ENCODE measurements at regions not wholly inside any gene's neighbourhood (a gene's known extent, or its start where the extent isn't known, plus 50 kb on each side); places are given as distances from the start of the nearest gene placed in this dataset.

DNA sequence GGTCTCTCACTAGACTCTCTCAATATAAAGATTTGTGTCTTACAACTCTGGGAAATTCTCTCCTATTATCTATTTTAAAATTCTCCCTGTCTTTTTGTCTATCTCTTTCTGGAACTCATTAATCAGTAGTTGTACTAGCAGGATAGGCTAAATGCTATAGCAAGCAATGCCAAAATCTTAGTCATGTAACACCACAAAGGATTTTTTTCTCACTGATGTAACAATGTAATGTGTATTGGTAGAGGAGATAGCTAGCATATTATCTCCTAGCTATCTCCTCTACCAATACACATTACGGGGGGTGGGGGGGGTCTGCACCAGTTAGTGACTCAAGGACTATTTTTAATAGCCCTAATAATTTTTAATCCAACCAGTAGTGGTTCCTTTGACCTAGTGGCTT lies 225.4 kb downstream of the KLHL28 start:
- TF ChIP-seq, protein P1, sequence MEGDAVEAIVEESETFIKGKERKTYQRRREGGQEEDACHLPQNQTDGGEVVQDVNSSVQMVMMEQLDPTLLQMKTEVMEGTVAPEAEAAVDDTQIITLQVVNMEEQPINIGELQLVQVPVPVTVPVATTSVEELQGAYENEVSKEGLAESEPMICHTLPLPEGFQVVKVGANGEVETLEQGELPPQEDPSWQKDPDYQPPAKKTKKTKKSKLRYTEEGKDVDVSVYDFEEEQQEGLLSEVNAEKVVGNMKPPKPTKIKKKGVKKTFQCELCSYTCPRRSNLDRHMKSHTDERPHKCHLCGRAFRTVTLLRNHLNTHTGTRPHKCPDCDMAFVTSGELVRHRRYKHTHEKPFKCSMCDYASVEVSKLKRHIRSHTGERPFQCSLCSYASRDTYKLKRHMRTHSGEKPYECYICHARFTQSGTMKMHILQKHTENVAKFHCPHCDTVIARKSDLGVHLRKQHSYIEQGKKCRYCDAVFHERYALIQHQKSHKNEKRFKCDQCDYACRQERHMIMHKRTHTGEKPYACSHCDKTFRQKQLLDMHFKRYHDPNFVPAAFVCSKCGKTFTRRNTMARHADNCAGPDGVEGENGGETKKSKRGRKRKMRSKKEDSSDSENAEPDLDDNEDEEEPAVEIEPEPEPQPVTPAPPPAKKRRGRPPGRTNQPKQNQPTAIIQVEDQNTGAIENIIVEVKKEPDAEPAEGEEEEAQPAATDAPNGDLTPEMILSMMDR (IDR thresholded peaks at IDR 0.05; ENCODE audit: insufficient read depth, low read length), result no peak
- TF ChIP-seq, protein P2, sequence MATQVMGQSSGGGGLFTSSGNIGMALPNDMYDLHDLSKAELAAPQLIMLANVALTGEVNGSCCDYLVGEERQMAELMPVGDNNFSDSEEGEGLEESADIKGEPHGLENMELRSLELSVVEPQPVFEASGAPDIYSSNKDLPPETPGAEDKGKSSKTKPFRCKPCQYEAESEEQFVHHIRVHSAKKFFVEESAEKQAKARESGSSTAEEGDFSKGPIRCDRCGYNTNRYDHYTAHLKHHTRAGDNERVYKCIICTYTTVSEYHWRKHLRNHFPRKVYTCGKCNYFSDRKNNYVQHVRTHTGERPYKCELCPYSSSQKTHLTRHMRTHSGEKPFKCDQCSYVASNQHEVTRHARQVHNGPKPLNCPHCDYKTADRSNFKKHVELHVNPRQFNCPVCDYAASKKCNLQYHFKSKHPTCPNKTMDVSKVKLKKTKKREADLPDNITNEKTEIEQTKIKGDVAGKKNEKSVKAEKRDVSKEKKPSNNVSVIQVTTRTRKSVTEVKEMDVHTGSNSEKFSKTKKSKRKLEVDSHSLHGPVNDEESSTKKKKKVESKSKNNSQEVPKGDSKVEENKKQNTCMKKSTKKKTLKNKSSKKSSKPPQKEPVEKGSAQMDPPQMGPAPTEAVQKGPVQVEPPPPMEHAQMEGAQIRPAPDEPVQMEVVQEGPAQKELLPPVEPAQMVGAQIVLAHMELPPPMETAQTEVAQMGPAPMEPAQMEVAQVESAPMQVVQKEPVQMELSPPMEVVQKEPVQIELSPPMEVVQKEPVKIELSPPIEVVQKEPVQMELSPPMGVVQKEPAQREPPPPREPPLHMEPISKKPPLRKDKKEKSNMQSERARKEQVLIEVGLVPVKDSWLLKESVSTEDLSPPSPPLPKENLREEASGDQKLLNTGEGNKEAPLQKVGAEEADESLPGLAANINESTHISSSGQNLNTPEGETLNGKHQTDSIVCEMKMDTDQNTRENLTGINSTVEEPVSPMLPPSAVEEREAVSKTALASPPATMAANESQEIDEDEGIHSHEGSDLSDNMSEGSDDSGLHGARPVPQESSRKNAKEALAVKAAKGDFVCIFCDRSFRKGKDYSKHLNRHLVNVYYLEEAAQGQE (IDR thresholded peaks at IDR 0.05; ENCODE audit: insufficient replicate concordance, low read depth), result no peak
- no peak for TF ChIP-seq POLR2AphosphoS5 (IDR thresholded peaks at IDR 0.05; ENCODE audit: low read depth)

All from HL-60 (cell line).